A549 (cell line): ENCODE measurements at regions not wholly inside any gene's neighbourhood (a gene's known extent, or its start where the extent isn't known, plus 50 kb on each side); places are given as distances from the start of the nearest gene placed in this dataset.

Experiments used
- ATAC-seq, 2 experiments: fragments of 200-7000 bp in 1 of 2; fragments of >200 bp in 1 of 2; cut with Nextera tagmentation in 1 of 2; cut with Tn5 transposase in 1 of 2; 3 replicates each; pipeline versions ENCODE4 v1.8.0 to v1.9.1; 2018 to 2020; ENCODE audit warnings: mild to moderate bottlenecking in 1 of 2, moderate library complexity in 1 of 2
- CTCF ChIA-PET: fragments of 300-600 bp; sonication (Branson Sonifier 250); formaldehyde crosslinking; extraction: SDS; loops from one replicate; lab custom pipeline; 2021; ENCODE audit warnings: antibody characterized with exemption, inconsistent platforms; lab: Yijun Ruan, JAX
- POLR2A ChIA-PET: fragments of 350-600 bp; formaldehyde crosslinking; extraction: SDS; loops from one replicate; lab custom pipeline; 2021; ENCODE audit warnings: antibody characterized with exemption, inconsistent platforms; lab: Yijun Ruan, JAX
- DNase-seq, 2 experiments: peaks; one replicate each; pipeline versions ENCODE4 v3.0.0 to v3.0.0-alpha.2; 2011 to 2016; ENCODE audit warnings: low read depth in 1 of 2, low spot score in 1 of 2
- FAIRE-seq: peaks from 2 replicates; lab custom pipeline; 2011; peaks lifted over from hg19 to GRCh38; lab: Jason Lieb, UNC
- H3K27ac ChIP-seq, 2 experiments: fragments of >200 bp; sonication (Bioruptor Twin); formaldehyde crosslinking; 3 replicates each; pipeline ENCODE4 v1.5.1; 2016 to 2017
- H3K4me1 ChIP-seq: fragments of >200 bp; sonication (Bioruptor Twin); formaldehyde crosslinking; 3 replicates; pipeline ENCODE4 v1.6.1; 2016
- H3K4me2 ChIP-seq: fragments of >200 bp; sonication (Bioruptor Twin); formaldehyde crosslinking; 3 replicates; pipeline ENCODE4 v1.6.1; 2016
- H3K4me3 ChIP-seq: fragments of >200 bp; sonication (Bioruptor Twin); formaldehyde crosslinking; 3 replicates; pipeline ENCODE4 v1.5.1; 2016
- H3K9me3 ChIP-seq: fragments of >200 bp; sonication (Bioruptor Twin); formaldehyde crosslinking; 3 replicates; pipeline ENCODE4 v1.6.1; 2016
- BHLHE40 ChIP-seq: IDR thresholded peaks from 2 replicates; pipeline ENCODE4 v1.6.1; 2012; ENCODE audit warnings: low read depth, low read length, inconsistent platforms
- CBX8 ChIP-seq: fragments of 200-600 bp; sonication (generic); IDR thresholded peaks from 2 replicates; pipeline ENCODE4 v1.6.1; 2016
- FOSL2 ChIP-seq, 2 experiments: fragments of 450-650 bp in 1 of 2; fragments of >200 bp in 1 of 2; sonication (Bioruptor Twin) in 1 of 2; formaldehyde crosslinking; IDR thresholded peaks; 2 replicates each; pipeline versions ENCODE4 v1.5.0 to v1.6.1; 2016 to 2020; ENCODE audit warnings: mild to moderate bottlenecking in 1 of 2, moderate library complexity in 1 of 2
- HDAC2 ChIP-seq: fragments of 200-600 bp; sonication (generic); IDR thresholded peaks from 2 replicates; pipeline ENCODE4 v1.6.1; 2016
- JUN ChIP-seq, 2 experiments: fragments of >200 bp; sonication (Bioruptor Twin); formaldehyde crosslinking; IDR thresholded peaks; 2 replicates in 1 of 2; 3 replicates in 1 of 2; pipeline ENCODE4 v1.6.1; 2016 to 2017
- MAFK ChIP-seq: fragments of 450-650 bp; IDR thresholded peaks from 2 replicates; pipeline ENCODE4 v1.6.1; 2014; ENCODE audit not compliant: partially characterized antibody
- MAZ ChIP-seq: fragments of 150-350 bp; IDR thresholded peaks from 2 replicates; pipeline ENCODE4 v1.6.1; 2014; ENCODE audit warnings: antibody characterized with exemption, low read depth, low read length, borderline replicate concordance
- POLR2A ChIP-seq: IDR thresholded peaks from 2 replicates; pipeline ENCODE4 v1.6.1; 2012; ENCODE audit warnings: mild to moderate bottlenecking, low read length
- RAD21 ChIP-seq, 2 experiments: fragments of >200 bp in 1 of 2; sonication (Bioruptor Twin) in 1 of 2; formaldehyde crosslinking in 1 of 2; IDR thresholded peaks in 1 of 2; conservative IDR thresholded peaks in 1 of 2; 2 replicates in 1 of 2; 3 replicates in 1 of 2; pipeline ENCODE4 v1.6.1; 2012 to 2018; ENCODE audit warnings: inconsistent platforms in 1 of 2
- SMC3 ChIP-seq: fragments of >200 bp; sonication (Bioruptor Twin); formaldehyde crosslinking; IDR thresholded peaks from 3 replicates; pipeline ENCODE4 v1.6.1; 2018; ENCODE audit warnings: inconsistent platforms
- SREBF2 ChIP-seq: fragments of 450-650 bp; IDR thresholded peaks from 2 replicates; pipeline ENCODE4 v1.6.1; 2014; ENCODE audit warnings: mild to moderate bottlenecking, moderate library complexity
- ZSCAN20 ChIP-seq: fragments of 250-450 bp; sonication (Bioruptor Pico); IDR thresholded peaks from 2 replicates; pipeline ENCODE4 v1.8.0; 2022; ENCODE audit warnings: mild to moderate bottlenecking, moderate library complexity
- WGBS: methylation state at CpG from one replicate; pipeline ENCODE4 v1.1.6; 2017; ENCODE audit errors: missing lambda C conversion rate; 5-methylcytosine and 5-hydroxymethylcytosine counted together
- TF ChIP-seq, protein P1 (sequence below): fragments of >200 bp; sonication (Bioruptor Twin); formaldehyde crosslinking; IDR thresholded peaks from 3 replicates; pipeline ENCODE4 v1.5.1; 2016
- TF ChIP-seq, protein P2 (sequence below): IDR thresholded peaks from 2 replicates; pipeline ENCODE4 v1.6.1; 2012
- TF ChIP-seq, protein P3 (sequence below): fragments of 450-650 bp; IDR thresholded peaks from 2 replicates; pipeline ENCODE4 v1.6.1; 2014; ENCODE audit warnings: antibody characterized with exemption
- TF ChIP-seq, protein P4 (sequence below): fragments of >200 bp; sonication (Bioruptor Twin); formaldehyde crosslinking; IDR thresholded peaks from 2 replicates; pipeline ENCODE4 v1.6.1; 2016
- TF ChIP-seq, protein P5 (sequence below): IDR thresholded peaks from 2 replicates; pipeline ENCODE4 v1.6.1; 2012

DNA sequence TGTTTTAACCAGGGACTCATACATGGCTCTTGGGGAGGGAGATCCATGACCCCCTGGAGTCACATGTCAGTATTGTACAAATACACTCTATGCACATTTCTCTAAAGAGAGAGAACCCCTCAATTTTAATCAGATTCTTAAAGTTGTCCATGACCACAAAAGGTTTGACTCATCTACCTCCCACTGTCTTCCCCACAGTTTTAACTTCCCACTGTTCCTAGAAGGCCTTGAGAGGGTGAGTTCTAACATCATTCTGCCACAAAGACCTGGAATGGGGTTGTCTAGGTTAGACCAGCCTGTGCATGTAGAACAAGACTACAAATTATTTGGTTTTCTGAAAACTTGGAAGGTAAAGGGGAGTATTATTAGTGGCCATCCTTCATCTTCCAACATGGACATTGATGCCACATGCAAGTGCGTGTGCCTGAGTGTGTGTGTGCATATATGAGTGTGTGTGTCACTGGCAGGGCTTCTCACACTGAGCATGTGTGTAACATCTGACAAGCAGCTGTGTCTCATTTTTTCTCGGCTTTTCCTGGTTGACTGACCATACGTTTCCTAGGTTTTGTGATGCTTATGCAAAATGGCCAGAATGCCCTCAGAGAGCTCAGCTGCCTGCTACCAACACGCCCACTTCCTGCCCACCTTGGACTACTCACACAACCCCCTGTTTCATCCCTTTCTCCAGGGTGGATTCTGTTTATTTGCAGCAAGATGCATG, 94.6 kb upstream of the LGALSL start (continued):
- no peak for TF ChIP-seq HDAC2
- TF ChIP-seq BHLHE40, result no peak
- no peak for TF ChIP-seq SMC3

DNA sequence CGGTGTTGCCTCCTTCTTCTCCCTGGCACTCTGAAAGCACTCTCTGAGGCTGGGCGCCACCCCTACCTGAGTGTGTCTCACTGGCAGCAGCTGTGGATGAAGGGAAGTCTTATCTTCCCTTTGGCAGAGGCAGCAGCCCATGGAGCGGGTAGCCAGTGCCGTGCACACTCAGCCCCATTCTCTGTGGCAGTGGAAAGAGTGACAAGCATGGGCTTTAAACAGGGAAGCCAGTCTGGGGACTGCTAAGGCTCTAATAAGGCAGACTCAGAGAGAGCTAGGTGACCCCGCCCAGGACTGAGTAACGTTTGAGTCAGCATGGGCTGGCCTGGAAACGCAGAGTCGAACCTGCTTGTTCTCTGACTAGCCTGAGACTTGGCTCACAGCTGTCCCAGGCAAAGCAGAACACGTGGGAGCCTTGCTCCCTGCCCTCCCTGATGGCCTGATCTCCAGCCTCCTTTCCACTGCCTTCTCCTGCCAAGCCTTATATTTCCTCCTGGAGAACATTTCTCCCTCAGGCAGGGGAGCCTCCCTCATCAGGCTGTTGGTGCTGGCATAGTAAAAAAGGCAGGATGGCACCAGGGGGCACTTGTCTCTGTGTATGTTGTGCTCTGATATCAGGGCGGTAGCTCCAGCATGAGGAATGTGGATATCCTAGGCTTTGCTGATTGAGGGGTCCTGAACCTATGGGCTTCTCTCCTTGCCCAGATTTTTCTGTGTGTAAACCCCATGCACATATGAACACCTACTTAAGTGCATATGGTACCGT, 93.9 kb upstream of the LGALSL start:
- no peak overlapping the region for H3K4me3 ChIP-seq
- no peaks in the 10 kb centered on the region for H3K9me3 ChIP-seq
- peak overlapping the region; percentile 37 to 75; a peak in 5 of 6 replicates for H3K27ac ChIP-seq
- peaks cover 18% of the 10 kb centered on the region for H3K4me1 ChIP-seq
- ChIA-PET CTCF (interaction anchor here (0.5 to 6.0 kb wide), 12 partner anchors 11 to 263 kb away, joined by 3 to 38 read pairs (median 3); partner anchors contain the start of gene AFTPH), POLR2A (interaction anchor here (1.2 kb wide), 1 partner anchor 94 kb away, joined by 10 read pairs; the partner anchor contains the start of gene LGALSL)
- TF ChIP-seq, protein P1, sequence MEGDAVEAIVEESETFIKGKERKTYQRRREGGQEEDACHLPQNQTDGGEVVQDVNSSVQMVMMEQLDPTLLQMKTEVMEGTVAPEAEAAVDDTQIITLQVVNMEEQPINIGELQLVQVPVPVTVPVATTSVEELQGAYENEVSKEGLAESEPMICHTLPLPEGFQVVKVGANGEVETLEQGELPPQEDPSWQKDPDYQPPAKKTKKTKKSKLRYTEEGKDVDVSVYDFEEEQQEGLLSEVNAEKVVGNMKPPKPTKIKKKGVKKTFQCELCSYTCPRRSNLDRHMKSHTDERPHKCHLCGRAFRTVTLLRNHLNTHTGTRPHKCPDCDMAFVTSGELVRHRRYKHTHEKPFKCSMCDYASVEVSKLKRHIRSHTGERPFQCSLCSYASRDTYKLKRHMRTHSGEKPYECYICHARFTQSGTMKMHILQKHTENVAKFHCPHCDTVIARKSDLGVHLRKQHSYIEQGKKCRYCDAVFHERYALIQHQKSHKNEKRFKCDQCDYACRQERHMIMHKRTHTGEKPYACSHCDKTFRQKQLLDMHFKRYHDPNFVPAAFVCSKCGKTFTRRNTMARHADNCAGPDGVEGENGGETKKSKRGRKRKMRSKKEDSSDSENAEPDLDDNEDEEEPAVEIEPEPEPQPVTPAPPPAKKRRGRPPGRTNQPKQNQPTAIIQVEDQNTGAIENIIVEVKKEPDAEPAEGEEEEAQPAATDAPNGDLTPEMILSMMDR, result peak; percentile 21; the same call in 1 of the 3 replicates
- TF ChIP-seq MAZ (no peak), FOSL2 (IDR thresholded peaks at IDR 0.05) (peak; percentile 54; the same call in 1 of the 2 replicates), FOSL2 (CRISPR knock-in tag; IDR thresholded peaks at IDR 0.05) (peak; percentile 67), MAFK (peak; percentile 70), BHLHE40 (no peak), RAD21 (conservative IDR thresholded peaks at IDR 0.05 in 1 of 2, IDR thresholded peaks at IDR 0.05 in 1 of 2) (peak in 1 of 2 experiments; percentile 15; a peak in 2 of 5 replicates)
- TF ChIP-seq, protein P2, sequence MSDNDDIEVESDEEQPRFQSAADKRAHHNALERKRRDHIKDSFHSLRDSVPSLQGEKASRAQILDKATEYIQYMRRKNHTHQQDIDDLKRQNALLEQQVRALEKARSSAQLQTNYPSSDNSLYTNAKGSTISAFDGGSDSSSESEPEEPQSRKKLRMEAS, result peak; percentile 82
- TF ChIP-seq, protein P3, sequence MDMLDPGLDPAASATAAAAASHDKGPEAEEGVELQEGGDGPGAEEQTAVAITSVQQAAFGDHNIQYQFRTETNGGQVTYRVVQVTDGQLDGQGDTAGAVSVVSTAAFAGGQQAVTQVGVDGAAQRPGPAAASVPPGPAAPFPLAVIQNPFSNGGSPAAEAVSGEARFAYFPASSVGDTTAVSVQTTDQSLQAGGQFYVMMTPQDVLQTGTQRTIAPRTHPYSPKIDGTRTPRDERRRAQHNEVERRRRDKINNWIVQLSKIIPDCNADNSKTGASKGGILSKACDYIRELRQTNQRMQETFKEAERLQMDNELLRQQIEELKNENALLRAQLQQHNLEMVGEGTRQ, result peak; percentile 54
- DNase-seq, result peak; percentile 82
- WGBS, result 30% methylated on average over 11 of the region's 11 CpGs
- peak overlapping the region; percentile 48 for H3K4me2 ChIP-seq
- FAIRE-seq, result peak; percentile 94
- peak; percentile 96 to 98 for ATAC-seq

DNA sequence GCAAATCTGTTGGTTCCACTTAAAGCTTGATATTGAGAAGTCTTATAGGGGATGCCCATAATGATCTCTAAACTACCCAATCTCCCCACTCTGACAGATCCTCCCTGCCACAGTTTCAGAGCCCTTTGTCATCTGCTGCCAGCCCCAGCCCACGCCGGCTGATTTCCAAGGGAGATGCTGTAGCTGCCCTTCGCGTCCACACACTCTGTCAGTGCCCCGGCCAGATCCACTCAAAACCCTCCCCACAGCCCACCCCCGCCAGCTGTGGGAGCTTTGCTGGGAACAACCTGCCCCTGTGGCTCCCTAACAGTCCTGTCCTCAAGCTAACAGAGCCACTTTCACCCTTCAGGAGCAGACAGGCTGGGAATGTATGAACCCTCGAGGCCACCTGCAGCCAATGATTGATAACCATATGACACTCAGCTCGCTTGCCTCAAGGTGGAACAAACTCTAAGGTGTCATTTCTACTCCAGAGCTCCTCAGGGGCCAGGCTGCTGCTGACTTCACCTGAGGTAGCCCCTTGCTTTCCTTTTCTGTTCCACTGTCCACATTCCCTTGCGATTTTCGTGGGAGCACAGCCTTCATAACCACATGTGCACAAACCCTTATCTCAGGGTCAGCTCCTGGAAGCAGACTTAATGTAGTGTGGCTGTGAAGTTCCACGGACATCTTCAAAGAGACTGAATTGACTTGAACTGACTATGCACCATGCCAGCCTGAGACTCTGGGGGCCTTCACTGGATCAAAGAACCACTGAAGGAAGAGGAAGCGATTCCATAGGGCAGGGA, 92.6 kb upstream of the LGALSL start:
- no peak for TF ChIP-seq SREBF2
- no peak for TF ChIP-seq ZSCAN20
- TF ChIP-seq JUN (IDR thresholded peaks at IDR 0.05), result no peak
- no peak for TF ChIP-seq POLR2A
- TF ChIP-seq, protein P4, sequence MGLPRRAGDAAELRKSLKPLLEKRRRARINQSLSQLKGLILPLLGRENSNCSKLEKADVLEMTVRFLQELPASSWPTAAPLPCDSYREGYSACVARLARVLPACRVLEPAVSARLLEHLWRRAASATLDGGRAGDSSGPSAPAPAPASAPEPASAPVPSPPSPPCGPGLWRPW, result no peak
- no peak for TF ChIP-seq CBX8
- TF ChIP-seq, protein P5, sequence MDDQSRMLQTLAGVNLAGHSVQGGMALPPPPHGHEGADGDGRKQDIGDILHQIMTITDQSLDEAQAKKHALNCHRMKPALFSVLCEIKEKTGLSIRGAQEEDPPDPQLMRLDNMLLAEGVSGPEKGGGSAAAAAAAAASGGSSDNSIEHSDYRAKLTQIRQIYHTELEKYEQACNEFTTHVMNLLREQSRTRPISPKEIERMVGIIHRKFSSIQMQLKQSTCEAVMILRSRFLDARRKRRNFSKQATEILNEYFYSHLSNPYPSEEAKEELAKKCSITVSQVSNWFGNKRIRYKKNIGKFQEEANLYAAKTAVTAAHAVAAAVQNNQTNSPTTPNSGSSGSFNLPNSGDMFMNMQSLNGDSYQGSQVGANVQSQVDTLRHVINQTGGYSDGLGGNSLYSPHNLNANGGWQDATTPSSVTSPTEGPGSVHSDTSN, result no peak
- TF ChIP-seq MAZ, result no peak
- ChIA-PET CTCF (interaction anchor here (1.2 to 6.0 kb wide), 8 partner anchors 10 to 163 kb away, joined by 3 to 38 read pairs (median 7); partner anchors contain the start of gene AFTPH), POLR2A (interaction anchor here (0.5 kb wide), 1 partner anchor 162 kb away, joined by 3 read pairs; no protein-coding TSS in a partner anchor)
- WGBS, result 87% methylated on average over 11 of the region's 12 CpGs
- no peak overlapping the region for H3K4me3 ChIP-seq
- H3K27ac ChIP-seq, result no peak overlapping the region
- no peak for DNase-seq
- no peak overlapping the region for H3K4me2 ChIP-seq
- H3K4me1 ChIP-seq, result peaks cover 11% of the 10 kb centered on the region
- no peaks in the 10 kb centered on the region for H3K9me3 ChIP-seq
- FAIRE-seq, result no peak
- no peak for ATAC-seq
